DMS153 (cell line): ENCODE measurements at regions not wholly inside any gene's neighbourhood (a gene's known extent, or its start where the extent isn't known, plus 50 kb on each side); places are given as distances from the start of the nearest gene placed in this dataset.
A peak's percentile ranks its signal among the peaks of the same experiment; 100 is the strongest.
"Not testable (repeated sequence)": the region's sequence is repeated elsewhere in the genome, so short reads cannot be mapped to it uniquely, and the experiment has no call there.

Experiments
- DNase-seq: peaks from one replicate; lab custom pipeline; 2025; lab: John Stamatoyannopoulos, UW

- no peak for DNase-seq
Measured at GRCh38 chr6:140264431-140264830, 890.0 kb upstream of the CITED2 start.

GRCh38 chr6:140258302-140258701 is 883.9 kb upstream of the CITED2 start:
- not testable (repeated sequence) for DNase-seq

GRCh38 chr6:140256248-140256647 is 881.8 kb upstream of the CITED2 start:
- DNase-seq, result no peak

GRCh38 chr6:140253096-140253495 is 878.6 kb upstream of the CITED2 start:
- no peak for DNase-seq

- no peak for DNase-seq
Measured at GRCh38 chr6:140252099-140252498, 877.7 kb upstream of the CITED2 start.

GRCh38 chr6:140245296-140246040 is 871.0 kb upstream of the CITED2 start:
- DNase-seq, result no peak

DNA sequence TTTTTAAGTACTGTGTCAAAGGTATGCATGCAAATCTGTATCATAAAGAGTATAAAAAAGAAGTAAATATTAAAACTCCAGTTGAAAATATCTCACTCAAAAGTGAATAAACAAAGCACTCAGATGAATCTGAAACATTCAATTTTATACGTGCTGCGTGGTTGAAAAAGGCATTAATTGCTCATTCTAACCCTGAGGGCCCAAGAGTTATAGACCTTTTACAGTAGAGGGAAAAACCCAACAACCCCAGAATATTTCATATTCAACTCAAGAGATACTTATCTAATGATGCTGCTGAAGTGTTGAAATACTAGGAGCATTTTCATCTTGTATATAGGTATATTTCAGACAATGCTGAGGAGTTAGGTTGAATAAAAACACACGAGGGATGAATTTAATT is 862.8 kb upstream of the CITED2 start:
- DNase-seq, result no peak

- DNase-seq, result no peak
Measured at GRCh38 chr6:140236732-140237131, 862.3 kb upstream of the CITED2 start.

DNA sequence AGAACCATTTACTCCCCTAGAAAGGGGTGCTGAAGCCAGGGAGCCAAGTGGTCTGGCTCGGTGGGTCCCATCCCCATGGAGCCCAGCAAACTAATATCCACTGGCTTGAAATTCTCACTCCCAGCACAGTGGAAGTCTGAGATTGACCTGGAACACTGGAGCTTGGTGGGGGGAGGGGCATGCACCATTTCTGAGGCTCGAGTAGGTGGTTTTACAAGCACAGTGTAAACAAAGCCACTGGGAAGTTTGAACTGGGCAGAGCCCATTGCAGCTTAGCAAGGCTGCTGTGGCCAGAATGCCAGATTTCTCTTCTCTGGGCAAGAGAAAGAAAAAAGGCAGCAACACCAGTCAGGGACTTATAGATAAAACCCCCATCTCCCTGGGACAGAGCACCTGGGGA is 855.8 kb upstream of the CITED2 start:
- DNase-seq, result peak; percentile 13

- no peak for DNase-seq
Measured at GRCh38 chr6:140228491-140228890, 854.0 kb upstream of the CITED2 start.

DNA sequence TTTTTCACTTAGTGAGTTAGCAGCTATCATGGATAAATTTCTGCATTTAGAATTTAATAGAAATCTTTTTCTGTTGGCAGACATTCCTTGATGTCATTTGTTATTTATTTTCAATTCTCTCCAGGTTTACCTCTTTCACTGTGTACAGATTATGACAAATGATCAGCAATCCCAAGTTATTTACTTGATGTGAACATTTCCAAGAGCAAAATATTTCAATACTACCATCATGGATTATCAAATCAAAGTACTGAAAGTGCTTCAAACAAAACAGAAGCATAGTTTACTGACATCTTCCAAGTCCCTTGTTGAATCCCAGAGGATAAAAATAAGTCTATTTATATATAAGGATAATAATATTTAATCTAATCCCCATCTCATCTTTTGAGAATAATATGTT is 852.2 kb upstream of the CITED2 start:
- DNase-seq, result no peak

GRCh38 chr6:140225701-140226436 is 851.4 kb upstream of the CITED2 start:
- DNase-seq, result no peak

GRCh38 chr6:140217283-140217682 is 842.8 kb upstream of the CITED2 start:
- DNase-seq, result no peak

DNA sequence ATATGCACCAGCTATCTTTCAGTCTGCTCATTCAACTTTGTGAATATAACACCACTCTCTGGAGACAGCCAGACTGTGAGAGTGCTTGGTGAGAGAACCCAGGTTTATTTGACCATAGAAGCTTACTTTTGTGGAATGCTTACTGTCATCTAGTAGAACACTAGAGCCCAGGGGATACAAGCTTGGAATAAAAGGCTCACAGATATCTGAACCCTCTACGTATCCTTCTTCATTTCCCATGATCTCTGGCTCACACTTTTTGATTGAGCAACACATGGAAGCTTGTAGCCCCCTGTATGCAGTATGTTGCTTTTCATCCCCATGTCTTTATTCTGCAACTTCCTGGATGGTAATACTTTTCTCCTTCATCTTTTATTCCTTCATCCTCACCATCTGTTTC is 835.3 kb upstream of the CITED2 start:
- no peak for DNase-seq

GRCh38 chr6:140208286-140208685 is 833.8 kb upstream of the CITED2 start:
- peak; percentile 88 for DNase-seq

DNA sequence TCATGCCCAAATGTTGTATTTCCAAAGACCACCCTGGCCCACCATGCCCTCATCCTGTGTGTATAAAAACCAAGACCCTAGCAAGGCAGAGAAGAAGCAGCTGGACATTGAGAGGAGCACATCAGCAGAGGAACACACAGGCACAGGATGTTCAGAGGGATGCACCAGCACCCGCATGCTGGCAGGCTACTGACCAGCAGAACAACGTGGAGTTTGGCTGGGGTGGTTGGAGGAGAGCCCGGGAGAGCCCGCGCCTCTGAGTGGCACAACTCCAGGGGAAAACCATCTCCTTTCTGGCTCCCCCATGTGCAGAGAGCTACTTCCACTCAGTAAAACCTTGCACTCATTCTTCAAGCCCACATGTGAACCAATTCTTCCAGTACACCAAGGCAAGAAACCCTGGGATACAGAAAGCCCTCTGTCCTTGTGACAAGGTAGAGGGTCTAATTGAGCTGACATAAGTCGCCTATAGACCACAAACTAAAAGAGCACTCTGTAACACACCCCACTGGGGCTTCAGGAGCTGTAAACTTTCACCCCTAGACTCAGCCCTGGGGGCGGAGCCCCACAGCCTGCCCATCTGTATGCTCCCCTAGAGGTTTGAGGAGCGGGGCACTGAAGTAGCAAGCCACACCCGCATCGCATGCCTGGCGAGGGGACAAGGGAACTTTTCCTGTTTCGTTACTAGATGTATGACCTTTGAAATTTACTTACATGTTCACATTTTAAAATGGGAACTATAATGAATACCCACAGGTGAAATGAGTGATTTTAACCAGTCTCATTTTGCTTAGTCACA is 831.5 kb upstream of the CITED2 start:
- DNase-seq, result no peak

DNA sequence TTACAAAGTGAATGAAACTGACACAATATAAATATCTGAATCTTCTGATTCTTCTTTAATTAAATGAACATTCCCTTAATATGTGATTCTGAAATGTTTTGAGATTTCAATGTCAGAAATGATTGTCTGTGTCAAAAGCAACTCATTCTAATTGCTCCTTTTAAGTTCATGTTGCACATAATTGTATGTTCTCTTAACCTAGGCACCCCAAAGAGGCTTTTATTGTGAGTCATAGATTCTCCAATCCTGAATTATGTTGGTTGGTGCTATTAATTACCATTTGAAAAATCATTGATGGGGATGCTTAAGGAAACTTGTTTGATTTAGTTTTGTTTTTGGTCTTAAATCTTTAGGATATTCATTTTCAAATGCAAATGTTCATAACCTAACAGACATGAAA is 829.7 kb upstream of the CITED2 start:
- no peak for DNase-seq

GRCh38 chr6:140203661-140204147 is 829.3 kb upstream of the CITED2 start:
- peak; percentile 58 for DNase-seq

DNA sequence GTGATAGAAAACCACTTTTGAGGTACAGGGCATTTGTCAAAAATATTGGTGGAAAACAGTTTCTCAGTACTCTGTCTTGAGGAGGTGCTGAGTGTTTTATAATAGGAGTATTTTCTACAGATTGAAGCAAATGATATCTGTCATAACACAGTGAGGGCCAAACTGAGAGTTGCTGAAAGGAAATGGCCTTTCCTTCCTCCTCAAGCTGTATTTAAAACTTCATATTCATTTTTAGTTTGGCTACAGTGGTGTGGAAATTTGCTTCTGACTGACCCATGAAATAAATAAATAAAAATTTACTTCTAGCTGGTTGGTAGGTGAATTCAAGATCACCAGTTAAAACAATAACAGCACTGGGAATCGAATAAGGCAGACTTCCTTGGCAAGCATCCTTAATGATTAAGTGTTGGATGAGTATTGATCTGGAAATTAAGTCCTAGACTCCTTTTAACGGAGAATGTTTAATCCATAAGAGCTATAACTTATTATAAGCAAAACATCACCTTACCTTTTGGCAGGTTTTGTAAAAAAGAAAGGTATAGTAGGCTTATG is 828.6 kb upstream of the CITED2 start:
- no peak for DNase-seq

DNA sequence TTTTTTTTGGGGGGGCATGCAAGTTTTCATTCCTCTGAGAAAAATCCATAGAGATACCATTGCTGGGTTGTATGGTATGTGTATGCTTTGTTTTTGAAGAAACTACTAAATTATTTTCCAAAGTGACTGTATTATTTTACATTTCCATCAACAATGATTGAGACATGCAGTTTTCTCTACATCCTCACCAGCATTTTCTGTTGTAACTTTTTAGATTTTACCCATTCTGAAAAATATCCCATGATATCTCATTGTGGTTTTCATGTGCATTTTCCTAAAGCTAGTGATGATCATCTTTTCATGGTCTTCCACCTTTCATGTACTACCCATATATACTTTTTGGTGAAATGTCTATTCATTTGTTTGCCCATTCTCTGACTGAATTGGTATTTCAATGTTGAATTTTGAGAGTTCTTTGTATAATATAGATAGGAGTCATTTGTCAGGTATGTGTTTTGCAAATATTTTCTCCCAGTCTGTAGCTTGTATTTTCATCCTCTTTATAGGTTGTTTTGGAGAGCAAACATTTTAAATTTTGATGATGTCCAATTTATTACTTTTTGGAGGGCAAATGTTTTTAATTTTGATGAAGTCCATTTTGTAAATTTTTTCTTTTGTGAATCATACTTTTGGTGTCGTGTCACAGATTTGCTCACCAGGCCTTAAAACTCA is 827.5 kb upstream of the CITED2 start:
- DNase-seq, result no peak

- no peak for DNase-seq
Measured at GRCh38 chr6:140193269-140193668, 818.8 kb upstream of the CITED2 start.

- DNase-seq, result no peak
Measured at GRCh38 chr6:140192018-140192417, 817.6 kb upstream of the CITED2 start.
